Kidney glomerular epithelial cell (primary cell): ENCODE measurements at regions not wholly inside any gene's neighbourhood (a gene's known extent, or its start where the extent isn't known, plus 50 kb on each side); places are given as distances from the start of the nearest gene placed in this dataset.
A peak's percentile ranks its signal among the peaks of the same experiment; 100 is the strongest.
"Not testable (repeated sequence)": the region's sequence is repeated elsewhere in the genome, so short reads cannot be mapped to it uniquely, and the experiment has no call there.

Experiments used
- DNase-seq: peaks from one replicate; lab custom pipeline; 2025; lab: John Stamatoyannopoulos, UW

- DNase-seq = no peak
These were observed 68.8 kb upstream of the IYD start for GRCh38 chr6:150299873-150300485.

GRCh38 chr6:150301846-150302519, 66.8 kb upstream of the IYD start:
- peak; percentile 90 for DNase-seq

- no peak for DNase-seq
These were observed 66.2 kb upstream of the IYD start for GRCh38 chr6:150302520-150303176.

GRCh38 chr6:150303256-150303655, 65.6 kb upstream of the IYD start:
- DNase-seq = no peak

GRCh38 chr6:150304429-150304828, 64.4 kb upstream of the IYD start:
- no peak for DNase-seq

GRCh38 chr6:150306290-150306689, 62.5 kb upstream of the IYD start:
- no peak for DNase-seq

- DNase-seq = no peak
These were observed 61.3 kb upstream of the IYD start for GRCh38 chr6:150307520-150307919.

GRCh38 chr6:150308812-150309645, 59.8 kb upstream of the IYD start:
- DNase-seq = no peak

GRCh38 chr6:150310539-150310938, 58.3 kb upstream of the IYD start:
- no peak for DNase-seq

GRCh38 chr6:150311149-150311944, 57.5 kb upstream of the IYD start:
- not testable (repeated sequence) for DNase-seq

- no peak for DNase-seq
These were observed 56.4 kb upstream of the IYD start for GRCh38 chr6:150312395-150312794.

GRCh38 chr6:150312844-150313584, 55.8 kb upstream of the IYD start:
- DNase-seq = no peak

GRCh38 chr6:150313781-150314180, 55.0 kb upstream of the IYD start:
- no peak for DNase-seq

- DNase-seq = no peak
These were observed 54.3 kb upstream of the IYD start for GRCh38 chr6:150314230-150315188.

- no peak for DNase-seq
These were observed 53.2 kb upstream of the IYD start for GRCh38 chr6:150315626-150316025.

- no peak for DNase-seq
These were observed 51.9 kb upstream of the IYD start for GRCh38 chr6:150316936-150317335.
